Breast epithelium (tissue), 3 donors: ENCODE measurements at regions not wholly inside any gene's neighbourhood (a gene's known extent, or its start where the extent isn't known, plus 50 kb on each side); places are given as distances from the start of the nearest gene placed in this dataset.

Experiments used
- CTCF ChIP-seq, 3 donors: fragments of 450-650 bp; IDR thresholded peaks; one replicate each; pipeline ENCODE4 v1.5.1; 2016 to 2017; ENCODE audit warnings: antibody characterized with exemption in 3 of 3, mild to moderate bottlenecking in 3 of 3, moderate library complexity in 3 of 3
- POLR2A ChIP-seq: fragments of 450-650 bp; IDR thresholded peaks from one replicate; pipeline ENCODE4 v1.6.1; 2016; ENCODE audit warnings: antibody characterized with exemption, mild to moderate bottlenecking, moderate library complexity
- POLR2AphosphoS5 ChIP-seq, 3 donors: sonication (generic); formaldehyde crosslinking; IDR thresholded peaks; one replicate each; pipeline ENCODE4 v1.6.1; 2017; ENCODE audit warnings: antibody characterized with exemption in 3 of 3

- TF ChIP-seq CTCF (IDR thresholded peaks at IDR 0.05) (no peak), POLR2AphosphoS5 (IDR thresholded peaks at IDR 0.05) (no peak), POLR2A (no peak)
Measured at GRCh38 chr15:77738441-77739302, 106.0 kb upstream of the LINGO1 start.
